VCaP (cell line): ENCODE measurements at regions not wholly inside any gene's neighbourhood (a gene's known extent, or its start where the extent isn't known, plus 50 kb on each side); places are given as distances from the start of the nearest gene placed in this dataset.

Experiments
- H3K27ac ChIP-seq: fragments of 450-650 bp; 2 replicates; pipeline ENCODE4 v1.5.1; 2017
- CTCF ChIP-seq: fragments of 450-650 bp; conservative IDR thresholded peaks from 2 replicates; pipeline ENCODE4 v1.5.1; 2017; ENCODE audit warnings: mild to moderate bottlenecking, moderate library complexity

- H3K27ac ChIP-seq = no peak overlapping the region
- TF ChIP-seq CTCF = no peak
Observed at GRCh38 chr14:61636779-61637178, 58.5 kb upstream of the HIF1A start.

- TF ChIP-seq CTCF = no peak
Observed at GRCh38 chr14:61638595-61639387, 56.5 kb upstream of the HIF1A start.

GRCh38 chr14:61640158-61641136 is 54.9 kb upstream of the HIF1A start:
- TF ChIP-seq CTCF = no peak
- H3K27ac ChIP-seq = peak overlapping the region; percentile 65

More at GRCh38 chr14:61638595-61639387, 56.5 kb upstream of the HIF1A start:
- peak overlapping the region; percentile 65 for H3K27ac ChIP-seq

GRCh38 chr14:61641914-61642613 is 53.2 kb upstream of the HIF1A start:
- H3K27ac ChIP-seq = no peak overlapping the region; the same call in 1 of the 2 replicates
- TF ChIP-seq CTCF = no peak

- TF ChIP-seq CTCF = no peak
- H3K27ac ChIP-seq = no peak overlapping the region; the same call in 1 of the 2 replicates
Observed at GRCh38 chr14:61642614-61642982, 52.7 kb upstream of the HIF1A start.

- no peak for TF ChIP-seq CTCF
- peak overlapping the region; percentile 72 for H3K27ac ChIP-seq
Observed at GRCh38 chr14:61643555-61643954, 51.8 kb upstream of the HIF1A start.
